Uterus (tissue), 2 donors: ENCODE measurements at regions not wholly inside any gene's neighbourhood (a gene's known extent, or its start where the extent isn't known, plus 50 kb on each side); places are given as distances from the start of the nearest gene placed in this dataset.

Source experiments
- POLR2A ChIP-seq, 2 donors: fragments of 450-650 bp; IDR thresholded peaks; one replicate each; pipeline ENCODE4 v1.6.1; 2016; ENCODE audit warnings: antibody characterized with exemption in 2 of 2, mild to moderate bottlenecking in 1 of 2, moderate library complexity in 1 of 2
- TF ChIP-seq, protein P1 (sequence below), 4 experiments: fragments of 200-600 bp in 2 of 4; fragments of 450-650 bp in 2 of 4; sonication (generic) in 2 of 4; IDR thresholded peaks; one replicate each; pipeline ENCODE4 v1.5.1; 2016 to 2019; ENCODE audit warnings: antibody characterized with exemption in 4 of 4, mild to moderate bottlenecking in 2 of 4, moderate library complexity in 1 of 4

DNA sequence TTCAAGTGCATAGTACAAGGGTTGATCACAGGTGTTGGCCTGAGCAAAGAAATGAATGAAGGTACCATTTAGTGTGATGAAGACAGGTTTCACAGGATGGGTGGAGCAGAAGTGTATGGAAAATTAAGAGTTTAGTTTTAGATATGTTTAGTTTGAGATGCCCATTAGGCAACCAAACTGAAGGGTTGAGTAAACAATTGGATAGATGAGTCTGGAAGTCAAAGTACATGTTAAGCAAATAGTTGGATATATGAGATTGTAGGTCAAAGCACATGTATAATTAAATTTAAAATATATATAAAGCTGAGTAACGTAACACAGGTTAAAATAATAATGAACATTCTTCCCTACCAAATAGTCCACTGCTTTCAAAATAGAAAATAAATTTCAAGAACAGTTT is 237.1 kb upstream of the PCSK5 start:
- TF ChIP-seq, protein P1, sequence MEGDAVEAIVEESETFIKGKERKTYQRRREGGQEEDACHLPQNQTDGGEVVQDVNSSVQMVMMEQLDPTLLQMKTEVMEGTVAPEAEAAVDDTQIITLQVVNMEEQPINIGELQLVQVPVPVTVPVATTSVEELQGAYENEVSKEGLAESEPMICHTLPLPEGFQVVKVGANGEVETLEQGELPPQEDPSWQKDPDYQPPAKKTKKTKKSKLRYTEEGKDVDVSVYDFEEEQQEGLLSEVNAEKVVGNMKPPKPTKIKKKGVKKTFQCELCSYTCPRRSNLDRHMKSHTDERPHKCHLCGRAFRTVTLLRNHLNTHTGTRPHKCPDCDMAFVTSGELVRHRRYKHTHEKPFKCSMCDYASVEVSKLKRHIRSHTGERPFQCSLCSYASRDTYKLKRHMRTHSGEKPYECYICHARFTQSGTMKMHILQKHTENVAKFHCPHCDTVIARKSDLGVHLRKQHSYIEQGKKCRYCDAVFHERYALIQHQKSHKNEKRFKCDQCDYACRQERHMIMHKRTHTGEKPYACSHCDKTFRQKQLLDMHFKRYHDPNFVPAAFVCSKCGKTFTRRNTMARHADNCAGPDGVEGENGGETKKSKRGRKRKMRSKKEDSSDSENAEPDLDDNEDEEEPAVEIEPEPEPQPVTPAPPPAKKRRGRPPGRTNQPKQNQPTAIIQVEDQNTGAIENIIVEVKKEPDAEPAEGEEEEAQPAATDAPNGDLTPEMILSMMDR (IDR thresholded peaks at IDR 0.05) = no peak
- TF ChIP-seq POLR2A (IDR thresholded peaks at IDR 0.05) = no peak
